T-cell (primary cell): ENCODE measurements at regions not wholly inside any gene's neighbourhood (a gene's known extent, or its start where the extent isn't known, plus 50 kb on each side); places are given as distances from the start of the nearest gene placed in this dataset.

Experiments
- ATAC-seq, 4 experiments: fragments of 200-7000 bp in 3 of 4; fragments of 150-1000 bp in 1 of 4; cut with Tn5 transposase; replicated peaks in 1 of 4; 1 replicate in 3 of 4; 2 replicates in 1 of 4; pipeline ENCODE4 v1.10.0; 2021; ENCODE audit warnings: moderate library complexity in 3 of 4, mild to moderate bottlenecking in 2 of 4, moderate number of reproducible peaks in 1 of 4
- CTCF ChIA-PET, 2 donors: fragments of 300-600 bp; sonication (Branson Sonifier 250); formaldehyde crosslinking; loops; one replicate each; lab custom pipeline; 2022; ENCODE audit warnings: antibody characterized with exemption in 2 of 2; lab: Charles Lee
- POLR2A ChIA-PET, 2 donors: fragments of 300-600 bp; sonication (Branson Sonifier 250); formaldehyde crosslinking; loops; one replicate each; lab custom pipeline; 2022; ENCODE audit warnings: antibody characterized with exemption in 2 of 2; lab: Charles Lee
- DNase-seq, 35 experiments: peaks; one replicate each; pipeline versions ENCODE4 v3.0.0 to v3.0.0-alpha.2; 2013 to 2023
- H3K27ac ChIP-seq: one replicate; pipeline ENCODE4 v1.5.1; 2013; ENCODE audit warnings: low read length
- H3K27me3 ChIP-seq, 2 experiments: replicated peaks in 1 of 2; 1 replicate in 1 of 2; 2 replicates in 1 of 2; pipeline versions ENCODE4 v1.6.1 to v1.7.0; 2013; ENCODE audit warnings: low read length in 1 of 2, mixed read lengths in 1 of 2; ENCODE audit not compliant: control insufficient read depth in 2 of 2, insufficient read depth in 2 of 2; ENCODE audit errors: extremely low read depth in 1 of 2
- H3K36me3 ChIP-seq, 2 donors: 1 replicate in 1 of 2; 2 replicates in 1 of 2; pipeline versions ENCODE4 v1.6.1 to v1.7.0; 2013; ENCODE audit warnings: low read length in 1 of 2; ENCODE audit not compliant: control insufficient read depth in 2 of 2, insufficient read depth in 1 of 2; ENCODE audit errors: extremely low read depth in 1 of 2
- H3K4me1 ChIP-seq, 2 experiments: 1 replicate in 1 of 2; 2 replicates in 1 of 2; pipeline versions ENCODE4 v1.6.1 to v1.7.0; 2013; ENCODE audit warnings: low read length in 2 of 2, mixed read lengths in 1 of 2; ENCODE audit not compliant: insufficient read depth in 2 of 2, control insufficient read depth in 1 of 2; ENCODE audit errors: extremely low read depth in 1 of 2
- H3K4me3 ChIP-seq, 2 donors: 1 replicate in 1 of 2; 2 replicates in 1 of 2; pipeline versions ENCODE4 v1.5.1 to v1.7.0; 2013; ENCODE audit warnings: mild to moderate bottlenecking in 2 of 2, low read length in 1 of 2, moderate library complexity in 1 of 2; ENCODE audit not compliant: control insufficient read depth in 1 of 2; ENCODE audit errors: extremely low read depth in 1 of 2
- H3K9me3 ChIP-seq: 2 replicates; pipeline ENCODE4 v1.7.0; 2013
- H3K27ac Mint-ChIP-seq, 2 donors: one replicate each; pipeline ENCODE4 v1.8.0; 2020 to 2021; ENCODE audit warnings: mild to moderate bottlenecking in 2 of 2, mixed read lengths in 2 of 2
- H3K27me3 Mint-ChIP-seq, 2 donors: one replicate each; pipeline ENCODE4 v1.8.0; 2021 to 2022; ENCODE audit warnings: mixed read lengths in 2 of 2
- H3K36me3 Mint-ChIP-seq: one replicate; pipeline ENCODE4 v1.8.0; 2021; ENCODE audit warnings: mixed read lengths
- H3K4me1 Mint-ChIP-seq, 3 donors: one replicate each; pipeline ENCODE4 v1.8.0; 2020 to 2022; ENCODE audit warnings: mixed read lengths in 3 of 3, mild to moderate bottlenecking in 1 of 3
- H3K4me3 Mint-ChIP-seq, 3 donors: one replicate each; pipeline ENCODE4 v1.8.0; 2020 to 2022; ENCODE audit warnings: mild to moderate bottlenecking in 3 of 3, mixed read lengths in 3 of 3, moderate library complexity in 3 of 3
- H3K9me3 Mint-ChIP-seq, 3 donors: one replicate each; pipeline ENCODE4 v1.8.0; 2020 to 2022; ENCODE audit warnings: mixed read lengths in 3 of 3
- WGBS: methylation state at CpG from one replicate; pipeline ENCODE4 v1.1.5; 2013; ENCODE audit warnings: missing lambda C conversion rate; ENCODE audit not compliant: insufficient coverage; 5-methylcytosine and 5-hydroxymethylcytosine counted together

GRCh38 chr9:82467436-82467835, 478.9 kb downstream of the SPATA31D1 start:
- no CpG with 5 or more reads among the region's 2 CpGs for WGBS
- Mint-ChIP-seq H3K4me1 (no peaks in the 10 kb centered on the region), H3K36me3 (no peaks in the 10 kb centered on the region), H3K4me3 (no peak overlapping the region), H3K27ac (no peak overlapping the region), H3K9me3 (peaks cover 4 to 8% (median 6%) of the 10 kb centered on the region in 3 donors), H3K27me3 (peaks cover 0 to 1% of the 10 kb centered on the region in 2 donors)
- POLR2A ChIA-PET = no interaction called here
- Histone ChIP-seq H3K36me3 (no peaks in the 10 kb centered on the region), H3K27ac (no peak overlapping the region), H3K9me3 (no peaks in the 10 kb centered on the region), H3K4me1 (no peaks in the 10 kb centered on the region), H3K4me3 (no peak overlapping the region), H3K27me3 (no peaks in the 10 kb centered on the region)
- no peak for ATAC-seq
- CTCF ChIA-PET = no interaction called here
- no peak for DNase-seq

DNA sequence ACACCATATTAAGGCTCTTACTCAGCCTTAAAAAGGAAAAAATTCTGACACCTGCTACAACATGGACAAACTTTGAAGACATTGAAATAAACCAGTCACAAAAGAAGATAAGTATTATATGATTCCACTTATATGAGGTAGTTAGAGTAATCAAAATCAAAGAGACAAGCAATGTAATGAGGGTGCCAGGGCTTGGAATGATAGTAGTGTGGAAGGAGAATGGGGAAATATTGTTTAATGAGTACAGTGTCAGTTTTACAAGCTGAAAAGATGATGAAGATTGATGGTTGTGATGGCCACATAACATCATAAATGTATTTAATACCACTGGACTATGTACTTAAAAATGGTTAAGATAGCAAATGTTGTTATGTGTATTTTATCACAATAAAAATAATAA, 485.7 kb downstream of the SPATA31D1 start:
- H3K9me3 ChIP-seq = no peaks in the 10 kb centered on the region
- no peak for ATAC-seq
- Mint-ChIP-seq H3K27me3 (peaks cover 0 to 1% of the 10 kb centered on the region in 2 donors), H3K4me1 (no peaks in the 10 kb centered on the region), H3K9me3 (peaks cover 0 to 3% (median 0%) of the 10 kb centered on the region in 3 donors), H3K4me3 (no peak overlapping the region), H3K36me3 (no peaks in the 10 kb centered on the region), H3K27ac (no peak overlapping the region)
- H3K27ac ChIP-seq = no peak overlapping the region
- POLR2A ChIA-PET = no interaction called here
- no peaks in the 10 kb centered on the region for H3K36me3 ChIP-seq
- H3K4me1 ChIP-seq = no peaks in the 10 kb centered on the region
- no peak overlapping the region for H3K4me3 ChIP-seq
- DNase-seq = no peak
- CTCF ChIA-PET = no interaction called here
- H3K27me3 ChIP-seq = no peaks in the 10 kb centered on the region

DNA sequence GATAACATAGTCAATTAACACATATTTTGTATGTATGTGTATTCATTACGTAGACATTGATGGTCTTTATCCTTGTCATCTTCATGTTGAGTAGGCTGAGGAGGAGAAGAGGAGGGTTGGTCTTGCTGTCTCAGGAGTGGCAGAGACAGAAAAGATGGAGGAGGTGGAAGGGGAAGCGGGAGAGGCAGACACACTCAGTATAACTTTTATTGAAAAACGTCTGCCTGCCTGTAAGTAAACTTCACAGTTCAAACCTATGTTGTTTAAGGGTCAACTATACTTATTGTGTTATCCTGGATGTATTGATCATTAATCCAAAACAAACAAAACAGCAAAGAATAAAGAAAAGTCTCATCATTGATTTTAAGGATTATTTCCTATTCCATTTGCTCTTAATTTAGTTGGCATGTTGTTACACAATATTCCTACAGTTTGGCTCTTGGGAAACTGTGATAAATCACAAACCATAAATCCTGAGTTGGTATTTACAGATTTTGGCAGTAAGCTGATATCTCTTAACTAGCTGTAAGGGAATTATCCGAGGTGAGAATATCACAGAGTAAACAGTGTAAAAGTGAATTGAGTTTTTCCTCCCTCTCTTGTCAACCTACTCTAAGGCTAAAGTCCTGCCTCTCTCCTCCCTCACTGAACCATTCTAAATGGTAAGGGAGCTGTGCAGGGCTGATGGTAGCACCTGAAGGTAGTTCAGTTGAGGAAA, 487.2 kb downstream of the SPATA31D1 start:
- ATAC-seq (no peak), DNase-seq (no peak)
- Histone ChIP-seq H3K4me3 (no peak overlapping the region), H3K36me3 (no peaks in the 10 kb centered on the region), H3K9me3 (no peaks in the 10 kb centered on the region), H3K27me3 (no peaks in the 10 kb centered on the region), H3K27ac (no peak overlapping the region), H3K4me1 (no peaks in the 10 kb centered on the region)
- ChIA-PET CTCF (no interaction called here), POLR2A (no interaction called here)
- H3K36me3 Mint-ChIP-seq = no peaks in the 10 kb centered on the region
- H3K9me3 Mint-ChIP-seq = peaks cover 0 to 3% (median 0%) of the 10 kb centered on the region in 3 donors
- no CpG with 5 or more reads among the region's 4 CpGs for WGBS
- H3K4me1 Mint-ChIP-seq = no peaks in the 10 kb centered on the region
- H3K4me3 Mint-ChIP-seq = no peak overlapping the region
- no peak overlapping the region for H3K27ac Mint-ChIP-seq
- H3K27me3 Mint-ChIP-seq = no peaks in the 10 kb centered on the region

GRCh38 chr9:82480921-82481320, 492.3 kb downstream of the SPATA31D1 start:
- Histone ChIP-seq H3K4me1 (no peaks in the 10 kb centered on the region), H3K27ac (no peak overlapping the region), H3K27me3 (no peaks in the 10 kb centered on the region), H3K36me3 (no peaks in the 10 kb centered on the region), H3K9me3 (no peaks in the 10 kb centered on the region), H3K4me3 (no peak overlapping the region)
- POLR2A ChIA-PET = no interaction called here
- no peaks in the 10 kb centered on the region for H3K27me3 Mint-ChIP-seq
- CTCF ChIA-PET = no interaction called here
- DNase-seq (no peak), ATAC-seq (no peak)
- no peaks in the 10 kb centered on the region for H3K4me1 Mint-ChIP-seq
- peaks cover 0 to 6% (median 4%) of the 10 kb centered on the region in 3 donors for H3K9me3 Mint-ChIP-seq
- no peak overlapping the region for H3K4me3 Mint-ChIP-seq
- no peak overlapping the region for H3K27ac Mint-ChIP-seq
- no CpG with 5 or more reads among the region's 2 CpGs for WGBS
- H3K36me3 Mint-ChIP-seq = no peaks in the 10 kb centered on the region

GRCh38 chr9:82487935-82488312, 499.4 kb downstream of the SPATA31D1 start:
- Histone ChIP-seq H3K4me1 (no peaks in the 10 kb centered on the region), H3K9me3 (no peaks in the 10 kb centered on the region), H3K36me3 (no peaks in the 10 kb centered on the region), H3K27ac (no peak overlapping the region), H3K27me3 (no peaks in the 10 kb centered on the region), H3K4me3 (no peak overlapping the region)
- WGBS = 91% methylated on average over 1 of the region's 2 CpGs
- H3K9me3 Mint-ChIP-seq = peaks cover 4 to 7% (median 6%) of the 10 kb centered on the region in 3 donors
- CTCF ChIA-PET = no interaction called here
- H3K27ac Mint-ChIP-seq = no peak overlapping the region
- no peaks in the 10 kb centered on the region for H3K36me3 Mint-ChIP-seq
- H3K4me3 Mint-ChIP-seq = no peak overlapping the region
- no peaks in the 10 kb centered on the region for H3K27me3 Mint-ChIP-seq
- no peak for ATAC-seq
- POLR2A ChIA-PET = no interaction called here
- no peak for DNase-seq
- H3K4me1 Mint-ChIP-seq = no peaks in the 10 kb centered on the region

DNA sequence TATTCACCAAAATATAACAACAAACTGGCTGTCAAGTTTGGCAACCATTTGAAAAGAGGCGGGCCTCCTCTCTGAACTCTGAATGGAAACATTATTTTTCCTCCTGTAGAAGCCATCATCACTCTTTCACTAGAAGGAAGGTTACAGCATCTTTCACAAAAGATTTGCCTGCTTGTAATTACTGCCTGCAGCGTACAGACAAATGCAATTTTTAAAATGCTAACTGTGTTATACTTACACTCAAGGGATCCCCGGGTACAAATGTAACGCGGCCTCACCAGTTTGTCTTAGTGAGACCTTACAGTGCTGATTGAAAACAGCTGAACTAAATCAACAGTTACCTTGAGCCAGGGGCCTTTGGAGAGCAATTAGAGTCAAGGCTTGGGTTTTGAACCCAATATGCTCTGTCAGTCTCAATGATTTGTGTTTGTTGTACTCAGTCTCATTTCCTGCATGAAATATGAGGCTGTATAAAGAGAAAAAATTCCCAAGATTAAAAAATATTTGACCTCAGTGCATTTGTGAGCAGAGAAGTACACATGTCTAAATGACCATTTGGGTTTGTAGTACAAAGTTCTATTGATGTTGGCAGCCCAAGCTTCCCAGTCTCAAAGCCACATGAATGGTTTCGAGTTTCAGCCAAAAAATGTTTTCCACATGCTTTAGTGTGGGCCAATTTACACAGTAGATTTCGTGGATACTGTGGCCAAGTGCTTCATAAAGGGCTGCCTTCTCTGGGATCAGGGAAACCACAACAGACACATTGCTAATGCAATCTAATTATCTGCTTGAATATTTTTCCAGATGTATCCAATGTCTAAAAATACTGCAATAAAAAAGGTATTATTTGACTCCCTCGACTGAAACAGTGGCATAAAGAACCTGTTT, 500.0 kb downstream of the SPATA31D1 start:
- Mint-ChIP-seq H3K9me3 (peaks cover 4 to 10% (median 6%) of the 10 kb centered on the region in 3 donors), H3K4me1 (no peaks in the 10 kb centered on the region), H3K4me3 (no peak overlapping the region), H3K27ac (no peak overlapping the region), H3K27me3 (no peaks in the 10 kb centered on the region), H3K36me3 (no peaks in the 10 kb centered on the region)
- H3K9me3 ChIP-seq = no peaks in the 10 kb centered on the region
- no peaks in the 10 kb centered on the region for H3K27me3 ChIP-seq
- WGBS = 67% methylated on average over 5 of the region's 8 CpGs
- DNase-seq (no peak), ATAC-seq (no peak)
- no peaks in the 10 kb centered on the region for H3K4me1 ChIP-seq
- H3K27ac ChIP-seq = no peak overlapping the region
- no peaks in the 10 kb centered on the region for H3K36me3 ChIP-seq
- ChIA-PET POLR2A (no interaction called here), CTCF (no interaction called here)
- H3K4me3 ChIP-seq = no peak overlapping the region
